ENCODE measurements at regions not wholly inside any gene's neighbourhood (a gene's known extent, or its start where the extent isn't known, plus 50 kb on each side); places are given as distances from the start of the nearest gene placed in this dataset.

DNA sequence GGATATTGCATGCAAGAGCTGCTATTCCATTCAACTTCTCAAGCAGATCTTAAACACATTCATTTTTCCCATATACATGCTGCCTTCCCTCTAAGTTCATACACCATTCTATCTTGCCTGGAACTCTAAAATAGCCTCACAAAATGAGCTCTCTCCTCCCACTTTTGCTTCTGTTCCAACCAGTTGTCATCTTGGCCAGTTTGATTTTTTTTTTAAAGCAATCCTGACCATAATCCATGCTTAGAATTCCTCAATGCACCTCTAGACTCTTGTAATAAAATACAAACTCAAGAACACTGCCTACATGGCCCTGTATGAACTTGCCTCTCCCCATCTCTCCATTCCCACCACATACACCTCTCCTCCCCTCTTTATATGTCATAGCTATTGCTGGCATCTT is 68.6 kb upstream of the NPHP3 start:
- intact Hi-C loops (cut with micrococcal nuclease; ENCODE audit: unreplicated experiment): no loop called here
- POLR2A ChIA-PET: no interaction called here
- Histone ChIP-seq H3K27ac (ENCODE audit: low read length) (no peak overlapping the region), H3K4me1 (ENCODE audit: control insufficient read depth, insufficient read depth, low read length) (no peaks in the 10 kb centered on the region), H3K36me3 (ENCODE audit: control insufficient read depth, insufficient read depth, low read length) (no peaks in the 10 kb centered on the region), H3K27me3 (ENCODE audit: control insufficient read depth, insufficient read depth, low read length) (no peaks in the 10 kb centered on the region), H3K9me3 (ENCODE audit: control insufficient read depth, insufficient read depth, low read depth, low read length) (no peaks in the 10 kb centered on the region), H3K4me3 (ENCODE audit: low read depth in 2 of 2, low read length in 2 of 2) (no peak overlapping the region)
- DNase-seq (ENCODE audit: low read depth, low spot score) (no peak), ATAC-seq (no peak)
- BruUV-seq (replicated peaks): no TSS peak
- in situ Hi-C loops (cut with HindIII; ENCODE audit: low pct_unique_long_range_greater_than_20kb, low sequenced_read_pairs): no loop called here
- CTCF ChIA-PET: no interaction called here
- TF ChIP-seq SIN3A (IDR thresholded peaks at IDR 0.05; ENCODE audit: borderline replicate concordance, insufficient read depth, low read depth, low read length) (no peak), CTCF (IDR thresholded peaks at IDR 0.05) (no peak), REST (IDR thresholded peaks at IDR 0.05; ENCODE audit: insufficient read depth in 1 of 2, low read depth in 2 of 2, low read length in 1 of 2) (no peak)

DNA sequence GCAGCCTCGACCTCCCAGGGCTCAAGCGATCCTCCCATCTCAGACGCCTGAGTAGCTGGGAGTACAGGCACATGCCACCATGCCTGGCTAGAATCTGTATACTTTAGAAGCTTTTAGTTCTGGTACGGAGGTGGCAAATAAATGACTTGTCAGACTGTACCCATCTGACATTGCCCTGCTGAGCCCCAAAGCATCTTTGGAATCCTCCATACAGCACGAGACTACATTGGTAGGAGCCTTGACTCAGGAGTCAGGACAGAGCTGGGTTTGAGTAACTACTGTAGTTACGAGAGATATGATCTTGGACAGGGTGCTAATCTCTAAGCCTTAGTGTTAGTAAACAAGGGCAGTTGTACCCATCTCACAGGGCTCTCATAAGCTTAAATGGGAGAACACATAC is 67.8 kb upstream of the NPHP3 start:
- no peaks in the 10 kb centered on the region for H3K27me3 ChIP-seq (ENCODE audit: control insufficient read depth, insufficient read depth, low read length)
- no peaks in the 10 kb centered on the region for H3K36me3 ChIP-seq (ENCODE audit: control insufficient read depth, insufficient read depth, low read length)
- TF ChIP-seq CTCF (IDR thresholded peaks at IDR 0.05): no peak
- TF ChIP-seq SIN3A (IDR thresholded peaks at IDR 0.05; ENCODE audit: borderline replicate concordance, insufficient read depth, low read depth, low read length): no peak
- no peak for TF ChIP-seq TCF7L2 (IDR thresholded peaks at IDR 0.05; ENCODE audit: low read depth, low read length)
- no peak for TF ChIP-seq POLR2AphosphoS5 (IDR thresholded peaks at IDR 0.05; ENCODE audit: low read depth, low read length)
- no peak for TF ChIP-seq REST (IDR thresholded peaks at IDR 0.05; ENCODE audit: insufficient read depth in 1 of 2, low read depth in 2 of 2, low read length in 1 of 2)
- intact Hi-C loops (cut with micrococcal nuclease; ENCODE audit: unreplicated experiment): no loop called here
- POLR2A ChIA-PET: no interaction called here
- ATAC-seq: no peak
- CTCF ChIA-PET: no interaction called here
- H3K27ac ChIP-seq (ENCODE audit: low read length): no peak overlapping the region
- no peaks in the 10 kb centered on the region for H3K9me3 ChIP-seq (ENCODE audit: control insufficient read depth, insufficient read depth, low read depth, low read length)
- no peak for DNase-seq (ENCODE audit: low read depth, low spot score)
- BruUV-seq (replicated peaks): no TSS peak
- no peak overlapping the region for H3K4me3 ChIP-seq (ENCODE audit: low read depth in 2 of 2, low read length in 2 of 2)
- no peaks in the 10 kb centered on the region for H3K4me1 ChIP-seq (ENCODE audit: control insufficient read depth, insufficient read depth, low read length)
- in situ Hi-C loops (cut with HindIII; ENCODE audit: low pct_unique_long_range_greater_than_20kb, low sequenced_read_pairs): no loop called here

Measured in Panc1 (cell line).